ENCODE measurements at regions not wholly inside any gene's neighbourhood (a gene's known extent, or its start where the extent isn't known, plus 50 kb on each side); places are given as distances from the start of the nearest gene placed in this dataset.

GRCh38 chr9:89877051-89878002 is 272.5 kb downstream of the GADD45G start:
- Mint-ChIP-seq H3K4me1 (ENCODE audit: insufficient read depth, unreplicated experiment) (peaks cover 7% of the 10 kb centered on the region), H3K4me3 (ENCODE audit: unreplicated experiment) (no peak overlapping the region), H3K27ac (ENCODE audit: low read depth, unreplicated experiment) (no peak overlapping the region), H3K36me3 (ENCODE audit: insufficient read depth, unreplicated experiment) (no peaks in the 10 kb centered on the region), H3K27me3 (ENCODE audit: insufficient read depth, unreplicated experiment) (no peaks in the 10 kb centered on the region), H3K9me3 (ENCODE audit: unreplicated experiment) (no peaks in the 10 kb centered on the region)
- POLR2A ChIA-PET: interaction anchor here (0.6 kb wide), 1 partner anchor 312 kb away, joined by 3 read pairs; no protein-coding TSS in a partner anchor
- intact Hi-C loops (cut with micrococcal nuclease): no loop called here
- no TSS peak for BruUV-seq (replicated peaks)
- TF ChIP-seq, protein P1, sequence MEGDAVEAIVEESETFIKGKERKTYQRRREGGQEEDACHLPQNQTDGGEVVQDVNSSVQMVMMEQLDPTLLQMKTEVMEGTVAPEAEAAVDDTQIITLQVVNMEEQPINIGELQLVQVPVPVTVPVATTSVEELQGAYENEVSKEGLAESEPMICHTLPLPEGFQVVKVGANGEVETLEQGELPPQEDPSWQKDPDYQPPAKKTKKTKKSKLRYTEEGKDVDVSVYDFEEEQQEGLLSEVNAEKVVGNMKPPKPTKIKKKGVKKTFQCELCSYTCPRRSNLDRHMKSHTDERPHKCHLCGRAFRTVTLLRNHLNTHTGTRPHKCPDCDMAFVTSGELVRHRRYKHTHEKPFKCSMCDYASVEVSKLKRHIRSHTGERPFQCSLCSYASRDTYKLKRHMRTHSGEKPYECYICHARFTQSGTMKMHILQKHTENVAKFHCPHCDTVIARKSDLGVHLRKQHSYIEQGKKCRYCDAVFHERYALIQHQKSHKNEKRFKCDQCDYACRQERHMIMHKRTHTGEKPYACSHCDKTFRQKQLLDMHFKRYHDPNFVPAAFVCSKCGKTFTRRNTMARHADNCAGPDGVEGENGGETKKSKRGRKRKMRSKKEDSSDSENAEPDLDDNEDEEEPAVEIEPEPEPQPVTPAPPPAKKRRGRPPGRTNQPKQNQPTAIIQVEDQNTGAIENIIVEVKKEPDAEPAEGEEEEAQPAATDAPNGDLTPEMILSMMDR (IDR thresholded peaks at IDR 0.05; ENCODE audit: unreplicated experiment): no peak
- CTCF ChIA-PET: interaction anchor here (0.6 to 1.3 kb wide), 3 partner anchors 10 to 286 kb away, joined by 3 read pairs; no protein-coding TSS in a partner anchor
- DNase-seq (ENCODE audit: unreplicated experiment): no peak

- ChIA-PET POLR2A (no interaction called here), CTCF (interaction anchor here (0.6 kb wide), 1 partner anchor 287 kb away, joined by 3 read pairs; no protein-coding TSS in a partner anchor)
- Mint-ChIP-seq H3K27me3 (ENCODE audit: insufficient read depth, unreplicated experiment) (no peaks in the 10 kb centered on the region), H3K36me3 (ENCODE audit: insufficient read depth, unreplicated experiment) (no peaks in the 10 kb centered on the region), H3K4me3 (ENCODE audit: unreplicated experiment) (no peak overlapping the region), H3K27ac (ENCODE audit: low read depth, unreplicated experiment) (no peak overlapping the region), H3K4me1 (ENCODE audit: insufficient read depth, unreplicated experiment) (peaks cover 7% of the 10 kb centered on the region), H3K9me3 (ENCODE audit: unreplicated experiment) (no peaks in the 10 kb centered on the region)
- intact Hi-C loops (cut with micrococcal nuclease): no loop called here
- no peak for DNase-seq (ENCODE audit: unreplicated experiment)
- BruUV-seq (replicated peaks): no TSS peak
- TF ChIP-seq, protein P1 (IDR thresholded peaks at IDR 0.05; ENCODE audit: unreplicated experiment): no peak
Observed at GRCh38 chr9:89878003-89878411, 273.2 kb downstream of the GADD45G start.

GRCh38 chr9:89878687-89879086 is 273.9 kb downstream of the GADD45G start:
- POLR2A ChIA-PET: no interaction called here
- peaks cover 7% of the 10 kb centered on the region for H3K4me1 Mint-ChIP-seq (ENCODE audit: insufficient read depth, unreplicated experiment)
- H3K9me3 Mint-ChIP-seq (ENCODE audit: unreplicated experiment): no peaks in the 10 kb centered on the region
- no peak overlapping the region for H3K27ac Mint-ChIP-seq (ENCODE audit: low read depth, unreplicated experiment)
- no peak overlapping the region for H3K4me3 Mint-ChIP-seq (ENCODE audit: unreplicated experiment)
- H3K36me3 Mint-ChIP-seq (ENCODE audit: insufficient read depth, unreplicated experiment): no peaks in the 10 kb centered on the region
- H3K27me3 Mint-ChIP-seq (ENCODE audit: insufficient read depth, unreplicated experiment): no peaks in the 10 kb centered on the region
- intact Hi-C loops (cut with micrococcal nuclease): no loop called here
- no TSS peak for BruUV-seq (replicated peaks)
- TF ChIP-seq, protein P1 (IDR thresholded peaks at IDR 0.05; ENCODE audit: unreplicated experiment): no peak
- CTCF ChIA-PET: no interaction called here
- peak; percentile 36 for DNase-seq (ENCODE audit: unreplicated experiment)

- POLR2A ChIA-PET: no interaction called here
- intact Hi-C loops (cut with micrococcal nuclease): no loop called here
- H3K36me3 Mint-ChIP-seq (ENCODE audit: insufficient read depth, unreplicated experiment): no peaks in the 10 kb centered on the region
- no peak overlapping the region for H3K4me3 Mint-ChIP-seq (ENCODE audit: unreplicated experiment)
- H3K27ac Mint-ChIP-seq (ENCODE audit: low read depth, unreplicated experiment): no peak overlapping the region
- no TSS peak for BruUV-seq (replicated peaks)
- no peaks in the 10 kb centered on the region for H3K9me3 Mint-ChIP-seq (ENCODE audit: unreplicated experiment)
- peaks cover 7% of the 10 kb centered on the region for H3K4me1 Mint-ChIP-seq (ENCODE audit: insufficient read depth, unreplicated experiment)
- CTCF ChIA-PET: interaction anchor here (0.6 kb wide), 1 partner anchor 1848 kb away, joined by 3 read pairs; no protein-coding TSS in a partner anchor
- no peaks in the 10 kb centered on the region for H3K27me3 Mint-ChIP-seq (ENCODE audit: insufficient read depth, unreplicated experiment)
- TF ChIP-seq, protein P1 (IDR thresholded peaks at IDR 0.05; ENCODE audit: unreplicated experiment): no peak
- no peak for DNase-seq (ENCODE audit: unreplicated experiment)
Observed at GRCh38 chr9:89879276-89879675, 274.5 kb downstream of the GADD45G start.

Data from MCF 10A (cell line).